MM.1S (cell line): ENCODE measurements at regions not wholly inside any gene's neighbourhood (a gene's known extent, or its start where the extent isn't known, plus 50 kb on each side); places are given as distances from the start of the nearest gene placed in this dataset.
A peak's percentile ranks its signal among the peaks of the same experiment; 100 is the strongest.
"Not testable (repeated sequence)": the region's sequence is repeated elsewhere in the genome, so short reads cannot be mapped to it uniquely, and the experiment has no call there.

ENCODE experiments used
- DNase-seq: peaks from one replicate; pipeline ENCODE4 v3.0.0-alpha.2; 2015
- H2AFZ ChIP-seq: fragments of 300-600 bp; sonication (generic); 2 replicates; pipeline ENCODE4 v1.6.0; 2016; ENCODE audit warnings: antibody characterized with exemption, low read length
- H3F3A ChIP-seq: fragments of 300-600 bp; sonication (generic); 2 replicates; pipeline ENCODE4 v1.6.1; 2016; ENCODE audit warnings: mild to moderate bottlenecking, antibody characterized with exemption, low read length, moderate library complexity, mixed read lengths; ENCODE audit not compliant: insufficient read depth
- H3K27ac ChIP-seq: fragments of 300-600 bp; sonication (generic); 2 replicates; pipeline ENCODE4 v1.5.1; 2016; ENCODE audit warnings: mild to moderate bottlenecking, low read length
- H3K27me3 ChIP-seq: fragments of 300-600 bp; sonication (generic); replicated peaks from 2 replicates; pipeline ENCODE4 v1.6.0; 2016; ENCODE audit warnings: low read length; ENCODE audit not compliant: insufficient read depth
- H3K36me3 ChIP-seq: fragments of 300-600 bp; sonication (generic); replicated peaks from 2 replicates; pipeline ENCODE4 v1.6.1; 2016; ENCODE audit warnings: mild to moderate bottlenecking, low read length, mixed read lengths; ENCODE audit not compliant: insufficient read depth
- H3K4me1 ChIP-seq: fragments of 300-600 bp; sonication (generic); 2 replicates; pipeline ENCODE4 v1.6.1; 2016; ENCODE audit warnings: low read length, mixed read lengths
- H3K4me2 ChIP-seq: fragments of 300-600 bp; sonication (generic); 2 replicates; pipeline ENCODE4 v1.6.0; 2016; ENCODE audit warnings: low read depth, low read length
- H3K4me3 ChIP-seq: fragments of 300-600 bp; sonication (generic); 2 replicates; pipeline ENCODE4 v1.5.1; 2016; ENCODE audit warnings: low read length, mixed read lengths
- H3K79me2 ChIP-seq: fragments of 300-600 bp; sonication (generic); 2 replicates; pipeline ENCODE4 v1.6.1; 2016; ENCODE audit warnings: mixed run types, low read length, mixed read lengths
- H3K9ac ChIP-seq: fragments of 300-600 bp; sonication (generic); 2 replicates; pipeline ENCODE4 v1.6.1; 2016; ENCODE audit warnings: low read length, mixed read lengths
- H3K9me2 ChIP-seq: fragments of 300-600 bp; sonication (generic); replicated peaks from 2 replicates; pipeline ENCODE4 v1.6.1; 2016; ENCODE audit warnings: mild to moderate bottlenecking, low read length, mixed read lengths; ENCODE audit not compliant: insufficient read depth
- H3K9me3 ChIP-seq: fragments of 300-600 bp; sonication (generic); replicated peaks from 2 replicates; pipeline ENCODE4 v1.6.1; 2016; ENCODE audit warnings: mild to moderate bottlenecking, low read length, mixed read lengths; ENCODE audit not compliant: insufficient read depth
- H4K20me1 ChIP-seq: fragments of 300-600 bp; sonication (generic); 2 replicates; pipeline ENCODE4 v1.6.1; 2016; ENCODE audit warnings: mild to moderate bottlenecking, low read length, moderate library complexity, mixed read lengths; ENCODE audit not compliant: insufficient read depth
- EZH2 ChIP-seq: fragments of 300-600 bp; sonication (generic); optimal IDR thresholded peaks from 2 replicates; pipeline ENCODE3; 2017; ENCODE audit warnings: low read depth, mild to moderate bottlenecking, antibody characterized with exemption, low read length, mixed read lengths
- EZH2phosphoT487 ChIP-seq: fragments of 300-600 bp; sonication (generic); IDR thresholded peaks from 2 replicates; pipeline ENCODE4 v1.6.1; 2018; ENCODE audit warnings: antibody characterized with exemption, low read length
- TF ChIP-seq, protein P1 (sequence below): fragments of 300-600 bp; sonication (generic); IDR thresholded peaks from 2 replicates; pipeline ENCODE4 v1.5.1; 2016; ENCODE audit warnings: antibody characterized with exemption, low read length, mixed read lengths

DNA sequence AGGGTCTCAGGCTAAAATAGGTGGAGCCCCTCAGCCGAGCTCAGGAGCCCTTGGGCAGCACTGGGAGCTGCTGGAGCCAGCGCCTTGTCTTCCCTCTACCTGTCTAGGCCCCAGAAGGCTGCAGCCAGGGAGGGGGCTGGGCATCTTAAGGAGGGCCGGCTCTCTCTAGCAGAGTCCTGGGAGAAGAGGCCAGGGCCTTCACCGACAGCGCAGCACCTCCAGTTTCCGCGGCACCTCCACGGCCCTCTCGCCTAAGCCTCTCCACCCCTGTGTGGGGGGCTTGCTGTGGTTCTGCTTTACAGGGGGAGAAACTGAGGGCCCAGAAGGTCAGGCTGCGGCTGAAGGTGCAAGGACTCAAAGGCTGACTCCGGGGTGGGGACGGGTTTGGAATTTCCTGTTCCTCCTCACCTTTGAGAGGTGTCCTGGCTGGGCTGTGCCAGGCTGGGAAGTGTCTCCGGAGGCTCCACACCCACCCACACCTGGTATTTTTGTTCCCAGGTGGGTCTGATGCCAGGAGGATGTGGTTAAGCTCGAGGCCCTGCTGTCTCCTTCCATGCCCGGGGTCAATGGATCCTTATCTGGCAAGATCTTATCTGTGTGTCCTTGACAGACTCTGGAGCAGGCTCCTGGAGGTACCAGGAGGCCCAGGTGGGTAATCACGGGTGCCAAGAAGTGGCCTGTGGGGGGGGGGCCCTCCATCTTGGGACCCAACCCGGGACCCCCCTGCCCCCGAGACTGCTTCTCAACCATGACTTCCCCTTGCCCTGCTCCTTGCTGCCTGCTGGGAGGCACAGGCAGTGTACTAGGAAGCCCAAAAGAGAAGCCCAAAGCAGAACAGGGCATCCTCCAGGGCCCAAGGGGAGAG, 95.3 kb upstream of the FGF3 start:
- no peak overlapping the region for H3K27ac ChIP-seq

GRCh38 chr11:69915151-69915500, 95.9 kb upstream of the FGF3 start:
- Histone ChIP-seq H3K79me2 (no peaks in the 10 kb centered on the region), H3K9me2 (no peaks in the 10 kb centered on the region), H3K36me3 (no peaks in the 10 kb centered on the region), H3K4me1 (no peaks in the 10 kb centered on the region), H3F3A (no peaks in the 10 kb centered on the region), H3K4me3 (no peak overlapping the region), H3K9ac (no peak overlapping the region), H2AFZ (no peak overlapping the region), H3K27ac (no peak overlapping the region), H3K9me3 (no peaks in the 10 kb centered on the region), H4K20me1 (no peaks in the 10 kb centered on the region), H3K4me2 (no peak overlapping the region), H3K27me3 (peaks cover 77% of the 10 kb centered on the region)
- no peak for DNase-seq
- TF ChIP-seq EZH2phosphoT487, result no peak
- no peak for TF ChIP-seq EZH2
- TF ChIP-seq, protein P1, sequence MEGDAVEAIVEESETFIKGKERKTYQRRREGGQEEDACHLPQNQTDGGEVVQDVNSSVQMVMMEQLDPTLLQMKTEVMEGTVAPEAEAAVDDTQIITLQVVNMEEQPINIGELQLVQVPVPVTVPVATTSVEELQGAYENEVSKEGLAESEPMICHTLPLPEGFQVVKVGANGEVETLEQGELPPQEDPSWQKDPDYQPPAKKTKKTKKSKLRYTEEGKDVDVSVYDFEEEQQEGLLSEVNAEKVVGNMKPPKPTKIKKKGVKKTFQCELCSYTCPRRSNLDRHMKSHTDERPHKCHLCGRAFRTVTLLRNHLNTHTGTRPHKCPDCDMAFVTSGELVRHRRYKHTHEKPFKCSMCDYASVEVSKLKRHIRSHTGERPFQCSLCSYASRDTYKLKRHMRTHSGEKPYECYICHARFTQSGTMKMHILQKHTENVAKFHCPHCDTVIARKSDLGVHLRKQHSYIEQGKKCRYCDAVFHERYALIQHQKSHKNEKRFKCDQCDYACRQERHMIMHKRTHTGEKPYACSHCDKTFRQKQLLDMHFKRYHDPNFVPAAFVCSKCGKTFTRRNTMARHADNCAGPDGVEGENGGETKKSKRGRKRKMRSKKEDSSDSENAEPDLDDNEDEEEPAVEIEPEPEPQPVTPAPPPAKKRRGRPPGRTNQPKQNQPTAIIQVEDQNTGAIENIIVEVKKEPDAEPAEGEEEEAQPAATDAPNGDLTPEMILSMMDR, result no peak

More for the DNA sequence above, 95.3 kb upstream of the FGF3 start:
- Histone ChIP-seq H4K20me1 (no peaks in the 10 kb centered on the region), H3K4me2 (no peak overlapping the region), H3F3A (no peaks in the 10 kb centered on the region), H3K4me3 (no peak overlapping the region), H2AFZ (no peak overlapping the region), H3K9ac (no peak overlapping the region), H3K9me2 (no peaks in the 10 kb centered on the region), H3K9me3 (no peaks in the 10 kb centered on the region), H3K36me3 (no peaks in the 10 kb centered on the region), H3K4me1 (no peaks in the 10 kb centered on the region), H3K27me3 (peaks cover 76% of the 10 kb centered on the region), H3K79me2 (no peaks in the 10 kb centered on the region)
- no peak for DNase-seq
- TF ChIP-seq EZH2 (no peak), EZH2phosphoT487 (no peak)
- TF ChIP-seq, protein P1, result no peak

DNA sequence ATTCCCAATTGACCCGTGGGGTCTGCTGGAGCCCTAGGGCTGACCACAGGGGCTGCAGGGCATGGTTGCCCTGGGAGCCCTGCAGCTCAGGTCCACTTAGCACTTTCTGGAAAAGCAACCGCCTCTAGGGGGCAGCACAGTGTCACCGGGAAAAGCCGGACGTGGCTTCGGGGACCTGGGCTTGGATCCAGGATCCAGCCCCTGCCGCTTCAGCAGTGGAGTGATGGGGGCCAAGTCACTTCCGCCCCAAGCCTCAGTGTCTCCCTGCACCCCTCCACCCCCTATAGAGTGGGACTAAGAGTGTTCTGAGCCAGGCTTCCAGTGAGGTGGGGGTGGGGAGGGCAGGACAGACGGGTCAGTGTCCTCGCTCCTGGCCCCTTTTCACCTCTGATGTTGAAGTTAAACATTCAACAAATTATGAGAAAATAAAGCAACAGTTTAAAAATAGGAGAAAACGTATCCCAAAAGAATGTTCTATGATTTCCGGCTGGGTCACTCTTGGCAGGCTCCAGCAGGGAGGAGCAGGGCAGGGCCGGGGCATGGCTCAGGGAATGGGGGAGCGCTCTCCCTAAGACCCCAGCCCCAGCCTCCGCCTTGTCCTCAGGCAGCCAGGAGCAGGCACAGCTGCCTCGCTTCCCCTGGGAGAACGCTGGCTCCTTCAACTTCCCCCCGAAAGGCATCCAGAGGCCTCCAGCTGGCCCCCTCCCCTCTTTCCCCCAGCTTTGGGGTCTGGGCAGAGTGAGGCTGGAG, 96.5 kb upstream of the FGF3 start:
- peak; percentile 43 for DNase-seq
- TF ChIP-seq EZH2, result no peak
- TF ChIP-seq, protein P1, result peak; percentile 74
- no peak overlapping the region for H2AFZ ChIP-seq
- H3K27ac ChIP-seq, result no peak overlapping the region
- H3K4me2 ChIP-seq, result no peak overlapping the region
- no peak overlapping the region for H3K4me3 ChIP-seq
- H3F3A ChIP-seq, result no peaks in the 10 kb centered on the region
- no peaks in the 10 kb centered on the region for H3K79me2 ChIP-seq
- H3K9me3 ChIP-seq, result no peaks in the 10 kb centered on the region
- H3K27me3 ChIP-seq, result peaks cover 77% of the 10 kb centered on the region
- no peaks in the 10 kb centered on the region for H3K4me1 ChIP-seq
- no peak overlapping the region for H3K9ac ChIP-seq
- no peaks in the 10 kb centered on the region for H4K20me1 ChIP-seq
- H3K9me2 ChIP-seq, result no peaks in the 10 kb centered on the region
- H3K36me3 ChIP-seq, result no peaks in the 10 kb centered on the region

DNA sequence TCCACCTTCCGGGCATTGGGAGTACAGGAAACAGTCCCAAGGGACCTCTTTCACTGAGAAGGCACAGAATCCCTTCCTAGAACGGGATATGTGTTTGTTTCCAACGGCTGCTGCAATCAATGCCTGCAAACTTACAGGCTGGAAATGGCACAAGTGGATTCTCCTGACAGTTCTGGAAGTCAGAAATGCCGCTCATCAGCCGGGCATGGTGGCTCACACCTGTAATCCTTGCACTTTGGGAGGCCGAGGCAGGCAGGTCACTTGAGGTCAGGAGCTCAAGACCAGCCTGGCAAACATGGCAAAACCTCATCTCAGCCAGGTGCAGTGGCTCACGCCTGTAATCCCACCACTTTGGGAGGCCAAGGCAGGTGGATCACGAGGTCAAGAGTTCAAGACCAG, 97.0 kb upstream of the FGF3 start:
- H3K4me3 ChIP-seq, DNase-seq, H3K4me1 ChIP-seq, H3K4me2 ChIP-seq, H3K9me2 ChIP-seq, H3K36me3 ChIP-seq, H3K27ac ChIP-seq, H3F3A ChIP-seq, H3K9me3 ChIP-seq, H2AFZ ChIP-seq, H3K9ac ChIP-seq, H3K79me2 ChIP-seq, H4K20me1 ChIP-seq: not testable (repeated sequence)
- H3K27me3 ChIP-seq, result peaks cover 77% of the 10 kb centered on the region
